ENCODE measurements at regions not wholly inside any gene's neighbourhood (a gene's known extent, or its start where the extent isn't known, plus 50 kb on each side); places are given as distances from the start of the nearest gene placed in this dataset.

GRCh38 chr3:18743761-18744160 lies 318.6 kb upstream of the SATB1 start:
- POLR2A ChIA-PET: no interaction called here
- Histone ChIP-seq H3K27me3 (ENCODE audit: control insufficient read depth in 2 of 2, insufficient read depth in 2 of 2, low read length in 2 of 2) (no peaks in the 10 kb centered on the region), H3K9me1 (ENCODE audit: control insufficient read depth, insufficient read depth, low read length) (no peaks in the 10 kb centered on the region), H3K79me2 (ENCODE audit: control insufficient read depth, insufficient read depth, low read length) (no peaks in the 10 kb centered on the region), H3K9ac (ENCODE audit: insufficient read depth in 1 of 2, low read depth in 2 of 2, low read length in 2 of 2) (no peak overlapping the region), H3K4me1 (replicated peaks in 1 of 2; ENCODE audit: control insufficient read depth in 2 of 2, insufficient read depth in 2 of 2, low read length in 2 of 2) (no peaks in the 10 kb centered on the region), H3K4me2 (ENCODE audit: insufficient read depth, low read length) (no peak overlapping the region), H3K27ac (ENCODE audit: extremely low read depth, low read depth, low read length) (no peak overlapping the region), H3K9me3 (replicated peaks; ENCODE audit: control insufficient read depth, insufficient read depth, low read depth, low read length) (no peaks in the 10 kb centered on the region; the same call in 1 of the 2 replicates), H3K36me3 (ENCODE audit: control insufficient read depth, insufficient read depth, low read length) (no peaks in the 10 kb centered on the region), H3K4me3 (no peak overlapping the region), H4K20me1 (replicated peaks; ENCODE audit: control insufficient read depth, insufficient read depth, low read length) (no peaks in the 10 kb centered on the region), H2AFZ (ENCODE audit: low read depth, low read length) (no peak overlapping the region)
- DNase-seq (ENCODE audit: extremely low read depth in 1 of 4, low spot score in 3 of 4) (no peak), FAIRE-seq (no peak), ATAC-seq (no peak)
- 0% methylated on average over 2 of the region's 2 CpGs for WGBS (ENCODE audit: insufficient coverage, low coverage, missing lambda C conversion rate)
- BruUV-seq (replicated peaks): no TSS peak
- in situ Hi-C loops (cut with MboI) (no loop called here), intact Hi-C loops (cut with micrococcal nuclease) (no loop called here)
- CTCF ChIA-PET (ENCODE audit: low intra/inter-chr PET ratio): no interaction called here
- no peak for TF ChIP-seq CEBPZ (IDR thresholded peaks at IDR 0.05; ENCODE audit: borderline replicate concordance, low read depth, low read length)
- no peak for TF ChIP-seq ZNF133 (CRISPR knock-in tag; IDR thresholded peaks at IDR 0.05)
- no peak for TF ChIP-seq EGR1 (conservative IDR thresholded peaks at IDR 0.05)
- TF ChIP-seq, protein P1, sequence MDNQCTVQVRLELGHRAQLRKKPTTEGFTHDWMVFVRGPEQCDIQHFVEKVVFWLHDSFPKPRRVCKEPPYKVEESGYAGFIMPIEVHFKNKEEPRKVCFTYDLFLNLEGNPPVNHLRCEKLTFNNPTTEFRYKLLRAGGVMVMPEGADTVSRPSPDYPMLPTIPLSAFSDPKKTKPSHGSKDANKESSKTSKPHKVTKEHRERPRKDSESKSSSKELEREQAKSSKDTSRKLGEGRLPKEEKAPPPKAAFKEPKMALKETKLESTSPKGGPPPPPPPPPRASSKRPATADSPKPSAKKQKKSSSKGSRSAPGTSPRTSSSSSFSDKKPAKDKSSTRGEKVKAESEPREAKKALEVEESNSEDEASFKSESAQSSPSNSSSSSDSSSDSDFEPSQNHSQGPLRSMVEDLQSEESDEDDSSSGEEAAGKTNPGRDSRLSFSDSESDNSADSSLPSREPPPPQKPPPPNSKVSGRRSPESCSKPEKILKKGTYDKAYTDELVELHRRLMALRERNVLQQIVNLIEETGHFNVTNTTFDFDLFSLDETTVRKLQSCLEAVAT (IDR thresholded peaks at IDR 0.05): no peak
- TF ChIP-seq FOXJ3 (CRISPR knock-in tag; IDR thresholded peaks at IDR 0.05): no peak
- no peak for TF ChIP-seq ZNF217 (CRISPR knock-in tag; IDR thresholded peaks at IDR 0.05)
- TF ChIP-seq ZNF277 (CRISPR knock-in tag; IDR thresholded peaks at IDR 0.05; ENCODE audit: borderline replicate concordance): no peak
- TF ChIP-seq BMI1 (IDR thresholded peaks at IDR 0.05; ENCODE audit: low read length): no peak
- TF ChIP-seq MAFG (tag; conservative IDR thresholded peaks at IDR 0.05): no peak
- TF ChIP-seq, protein P2, sequence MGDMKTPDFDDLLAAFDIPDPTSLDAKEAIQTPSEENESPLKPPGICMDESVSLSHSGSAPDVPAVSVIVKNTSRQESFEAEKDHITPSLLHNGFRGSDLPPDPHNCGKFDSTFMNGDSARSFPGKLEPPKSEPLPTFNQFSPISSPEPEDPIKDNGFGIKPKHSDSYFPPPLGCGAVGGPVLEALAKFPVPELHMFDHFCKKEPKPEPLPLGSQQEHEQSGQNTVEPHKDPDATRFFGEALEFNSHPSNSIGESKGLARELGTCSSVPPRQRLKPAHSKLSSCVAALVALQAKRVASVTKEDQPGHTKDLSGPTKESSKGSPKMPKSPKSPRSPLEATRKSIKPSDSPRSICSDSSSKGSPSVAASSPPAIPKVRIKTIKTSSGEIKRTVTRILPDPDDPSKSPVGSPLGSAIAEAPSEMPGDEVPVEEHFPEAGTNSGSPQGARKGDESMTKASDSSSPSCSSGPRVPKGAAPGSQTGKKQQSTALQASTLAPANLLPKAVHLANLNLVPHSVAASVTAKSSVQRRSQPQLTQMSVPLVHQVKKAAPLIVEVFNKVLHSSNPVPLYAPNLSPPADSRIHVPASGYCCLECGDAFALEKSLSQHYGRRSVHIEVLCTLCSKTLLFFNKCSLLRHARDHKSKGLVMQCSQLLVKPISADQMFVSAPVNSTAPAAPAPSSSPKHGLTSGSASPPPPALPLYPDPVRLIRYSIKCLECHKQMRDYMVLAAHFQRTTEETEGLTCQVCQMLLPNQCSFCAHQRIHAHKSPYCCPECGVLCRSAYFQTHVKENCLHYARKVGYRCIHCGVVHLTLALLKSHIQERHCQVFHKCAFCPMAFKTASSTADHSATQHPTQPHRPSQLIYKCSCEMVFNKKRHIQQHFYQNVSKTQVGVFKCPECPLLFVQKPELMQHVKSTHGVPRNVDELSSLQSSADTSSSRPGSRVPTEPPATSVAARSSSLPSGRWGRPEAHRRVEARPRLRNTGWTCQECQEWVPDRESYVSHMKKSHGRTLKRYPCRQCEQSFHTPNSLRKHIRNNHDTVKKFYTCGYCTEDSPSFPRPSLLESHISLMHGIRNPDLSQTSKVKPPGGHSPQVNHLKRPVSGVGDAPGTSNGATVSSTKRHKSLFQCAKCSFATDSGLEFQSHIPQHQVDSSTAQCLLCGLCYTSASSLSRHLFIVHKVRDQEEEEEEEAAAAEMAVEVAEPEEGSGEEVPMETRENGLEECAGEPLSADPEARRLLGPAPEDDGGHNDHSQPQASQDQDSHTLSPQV (IDR thresholded peaks at IDR 0.05): no peak
- TF ChIP-seq ZNF174 (CRISPR knock-in tag; IDR thresholded peaks at IDR 0.05): no peak
- no peak for TF ChIP-seq MXD1 (CRISPR knock-in tag; IDR thresholded peaks at IDR 0.05; ENCODE audit: borderline replicate concordance, poor library complexity, severe bottlenecking)
- TF ChIP-seq ZFP36 (IDR thresholded peaks at IDR 0.05; ENCODE audit: low read depth, low read length, partially characterized antibody): no peak

All from K562 (cell line).